GM23338 (cell line): ENCODE measurements at regions not wholly inside any gene's neighbourhood (a gene's known extent, or its start where the extent isn't known, plus 50 kb on each side); places are given as distances from the start of the nearest gene placed in this dataset.

ENCODE experiments used
- ATAC-seq: fragments of 200-7000 bp; cut with Tn5 transposase; 3 replicates; pipeline ENCODE4 v1.9.1; 2020
- DNase-seq: peaks from one replicate; pipeline ENCODE4 v3.0.0-alpha.2; 2015; ENCODE audit warnings: low spot score
- H2AFZ ChIP-seq: fragments of 200-600 bp; sonication (generic); 2 replicates; pipeline ENCODE4 v1.8.0; 2016; ENCODE audit warnings: antibody characterized with exemption, mild to moderate bottlenecking, moderate library complexity
- H3F3A ChIP-seq: fragments of 200-600 bp; sonication (generic); replicated peaks from 2 replicates; pipeline ENCODE4 v1.8.0; 2017; ENCODE audit warnings: antibody characterized with exemption, mixed run types, low read depth
- H3K27ac ChIP-seq: fragments of 200-600 bp; sonication (generic); 2 replicates; pipeline ENCODE4 v1.6.1; 2016; ENCODE audit warnings: low read depth
- H3K27me3 ChIP-seq: fragments of 200-600 bp; sonication (generic); 2 replicates; pipeline ENCODE4 v1.8.0; 2016; ENCODE audit warnings: mild to moderate bottlenecking, mixed run types, moderate library complexity; ENCODE audit not compliant: insufficient read depth
- H3K36me3 ChIP-seq: fragments of 200-600 bp; sonication (generic); 2 replicates; pipeline ENCODE4 v1.8.0; 2016; ENCODE audit warnings: mild to moderate bottlenecking; ENCODE audit not compliant: insufficient read depth
- H3K4me1 ChIP-seq: fragments of 200-600 bp; sonication (generic); 2 replicates; pipeline ENCODE4 v1.8.0; 2016; ENCODE audit warnings: mild to moderate bottlenecking, moderate library complexity; ENCODE audit not compliant: insufficient read depth
- H3K4me2 ChIP-seq: fragments of 200-600 bp; sonication (generic); 2 replicates; pipeline ENCODE4 v1.7.1; 2017; ENCODE audit warnings: mixed run types
- H3K4me3 ChIP-seq: fragments of 200-600 bp; sonication (generic); 2 replicates; pipeline ENCODE4 v1.6.1; 2016; ENCODE audit warnings: mixed run types
- H3K79me2 ChIP-seq: fragments of 200-600 bp; sonication (generic); replicated peaks from 2 replicates; pipeline ENCODE4 v1.8.0; 2017; ENCODE audit warnings: mild to moderate bottlenecking; ENCODE audit not compliant: insufficient read depth
- H3K9me2 ChIP-seq: fragments of 200-600 bp; sonication (generic); 2 replicates; pipeline ENCODE4 v1.8.0; 2017; ENCODE audit not compliant: insufficient read depth
- H4K20me1 ChIP-seq: fragments of 200-600 bp; sonication (generic); replicated peaks from 2 replicates; pipeline ENCODE4 v1.8.0; 2017; ENCODE audit warnings: mild to moderate bottlenecking; ENCODE audit not compliant: insufficient read depth
- H3K27ac Mint-ChIP-seq: 2 replicates; pipeline ENCODE4 v1.8.0; 2020; ENCODE audit warnings: inconsistent platforms, mild to moderate bottlenecking, moderate library complexity, mixed read lengths
- H3K27me3 Mint-ChIP-seq: 3 replicates; pipeline ENCODE4 v1.8.0; 2022; ENCODE audit warnings: low read depth, mild to moderate bottlenecking, moderate library complexity, mixed read lengths, inconsistent platforms; ENCODE audit not compliant: insufficient read depth, poor library complexity
- H3K36me3 Mint-ChIP-seq: 3 replicates; pipeline ENCODE4 v1.8.0; 2021; ENCODE audit warnings: low read depth, mild to moderate bottlenecking, inconsistent platforms, moderate library complexity, mixed read lengths
- H3K4me1 Mint-ChIP-seq: 3 replicates; pipeline ENCODE4 v1.8.0; 2020; ENCODE audit warnings: mild to moderate bottlenecking, inconsistent platforms, mixed read lengths
- H3K4me3 Mint-ChIP-seq: 3 replicates; pipeline ENCODE4 v1.8.0; 2021; ENCODE audit warnings: moderate library complexity, mild to moderate bottlenecking, inconsistent platforms, mixed read lengths
- H3K9me3 Mint-ChIP-seq: 3 replicates; pipeline ENCODE4 v1.8.0; 2020; ENCODE audit warnings: moderate library complexity, mild to moderate bottlenecking, inconsistent platforms, mixed read lengths
- CREB1 ChIP-seq: fragments of 250-450 bp; sonication (Bioruptor Pico); IDR thresholded peaks from 2 replicates; pipeline ENCODE4 v1.5.0; 2020; ENCODE audit warnings: low read depth, mild to moderate bottlenecking, moderate library complexity
- CTCF ChIP-seq, 2 experiments: fragments of 200-600 bp in 1 of 2; sonication (generic) in 1 of 2; conservative IDR thresholded peaks; 2 replicates each; pipeline versions ENCODE4 v1.5.1 to v1.6.1; 2016 to 2017; ENCODE audit warnings: antibody characterized with exemption in 2 of 2, low read depth in 2 of 2, mild to moderate bottlenecking in 2 of 2, moderate library complexity in 1 of 2
- ETS1 ChIP-seq: IDR thresholded peaks from 2 replicates; pipeline ENCODE4 v1.6.1; 2016; ENCODE audit warnings: antibody characterized with exemption
- EZH2phosphoT487 ChIP-seq: fragments of 200-600 bp; sonication (generic); IDR thresholded peaks from one replicate; pipeline ENCODE4 v1.8.1; 2018; ENCODE audit warnings: antibody characterized with exemption; ENCODE audit not compliant: unreplicated experiment
- JUNB ChIP-seq: IDR thresholded peaks from one replicate; pipeline ENCODE4 v1.6.1; 2016; ENCODE audit warnings: antibody characterized with exemption; ENCODE audit not compliant: unreplicated experiment
- NANOG ChIP-seq: IDR thresholded peaks from 2 replicates; pipeline ENCODE4 v1.6.1; 2016; ENCODE audit warnings: antibody characterized with exemption, borderline replicate concordance
- POLR2AphosphoS5 ChIP-seq: IDR thresholded peaks from 2 replicates; pipeline ENCODE4 v1.6.1; 2016; ENCODE audit warnings: antibody characterized with exemption, low read depth
- REST ChIP-seq: IDR thresholded peaks from one replicate; pipeline ENCODE4 v1.6.1; 2018; ENCODE audit warnings: antibody characterized with exemption; ENCODE audit not compliant: unreplicated experiment
- ZNF114 ChIP-seq: fragments of 250-450 bp; sonication (Bioruptor Pico); IDR thresholded peaks from 2 replicates; pipeline ENCODE4 v1.5.0; 2020; ENCODE audit warnings: mild to moderate bottlenecking, moderate library complexity

GRCh38 chr17:27233059-27233458 is 60.9 kb upstream of the WSB1 start (continued):
- TF ChIP-seq ZNF114 (CRISPR knock-in tag): no peak
- TF ChIP-seq ETS1: no peak
- TF ChIP-seq CREB1: no peak
- no peak for TF ChIP-seq REST
- no peak for TF ChIP-seq NANOG

- H3K4me3 Mint-ChIP-seq: no peak overlapping the region
- Histone ChIP-seq H4K20me1 (no peaks in the 10 kb centered on the region), H3K4me2 (no peak overlapping the region), H3K4me1 (no peaks in the 10 kb centered on the region), H3K27me3 (no peaks in the 10 kb centered on the region), H3F3A (no peaks in the 10 kb centered on the region), H3K36me3 (no peaks in the 10 kb centered on the region), H3K9me2 (no peaks in the 10 kb centered on the region), H3K79me2 (no peaks in the 10 kb centered on the region), H2AFZ (no peak overlapping the region), H3K4me3 (no peak overlapping the region), H3K27ac (no peak overlapping the region)
- no peaks in the 10 kb centered on the region for H3K4me1 Mint-ChIP-seq
- H3K9me3 Mint-ChIP-seq: peaks cover 15% of the 10 kb centered on the region; the same call in 2 of the 3 replicates
- H3K27ac Mint-ChIP-seq: no peak overlapping the region
- TF ChIP-seq NANOG (no peak), POLR2AphosphoS5 (no peak), ETS1 (no peak), ZNF114 (CRISPR knock-in tag) (no peak), CTCF (conservative IDR thresholded peaks at IDR 0.05; ENCODE audit: low read depth in 2 of 2) (no peak), JUNB (no peak), REST (no peak), EZH2phosphoT487 (no peak)
- DNase-seq: no peak
- no peaks in the 10 kb centered on the region for H3K36me3 Mint-ChIP-seq
- no peak for ATAC-seq
- H3K27me3 Mint-ChIP-seq: peaks cover 2% of the 10 kb centered on the region
Observed at GRCh38 chr17:27233776-27234175, 60.1 kb upstream of the WSB1 start.
